ENCODE measurements at regions not wholly inside any gene's neighbourhood (a gene's known extent, or its start where the extent isn't known, plus 50 kb on each side); places are given as distances from the start of the nearest gene placed in this dataset.
"Not testable (repeated sequence)": the region's sequence is repeated elsewhere in the genome, so short reads cannot be mapped to it uniquely, and the experiment has no call there.

- Mint-ChIP-seq H3K4me1 (peaks cover 9% of the 10 kb centered on the region), H3K27ac (no peak overlapping the region), H3K9me3 (peaks cover 34% of the 10 kb centered on the region), H3K36me3 (ENCODE audit: low read depth) (no peaks in the 10 kb centered on the region), H3K4me3 (no peak overlapping the region), H3K27me3 (ENCODE audit: low read depth, poor library complexity) (peaks cover 38% of the 10 kb centered on the region)
- no peak for DNase-seq
- TF ChIP-seq, protein P1, sequence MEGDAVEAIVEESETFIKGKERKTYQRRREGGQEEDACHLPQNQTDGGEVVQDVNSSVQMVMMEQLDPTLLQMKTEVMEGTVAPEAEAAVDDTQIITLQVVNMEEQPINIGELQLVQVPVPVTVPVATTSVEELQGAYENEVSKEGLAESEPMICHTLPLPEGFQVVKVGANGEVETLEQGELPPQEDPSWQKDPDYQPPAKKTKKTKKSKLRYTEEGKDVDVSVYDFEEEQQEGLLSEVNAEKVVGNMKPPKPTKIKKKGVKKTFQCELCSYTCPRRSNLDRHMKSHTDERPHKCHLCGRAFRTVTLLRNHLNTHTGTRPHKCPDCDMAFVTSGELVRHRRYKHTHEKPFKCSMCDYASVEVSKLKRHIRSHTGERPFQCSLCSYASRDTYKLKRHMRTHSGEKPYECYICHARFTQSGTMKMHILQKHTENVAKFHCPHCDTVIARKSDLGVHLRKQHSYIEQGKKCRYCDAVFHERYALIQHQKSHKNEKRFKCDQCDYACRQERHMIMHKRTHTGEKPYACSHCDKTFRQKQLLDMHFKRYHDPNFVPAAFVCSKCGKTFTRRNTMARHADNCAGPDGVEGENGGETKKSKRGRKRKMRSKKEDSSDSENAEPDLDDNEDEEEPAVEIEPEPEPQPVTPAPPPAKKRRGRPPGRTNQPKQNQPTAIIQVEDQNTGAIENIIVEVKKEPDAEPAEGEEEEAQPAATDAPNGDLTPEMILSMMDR (IDR thresholded peaks at IDR 0.05): no peak
Observed at GRCh38 chr9:93890436-93890935, 64.7 kb downstream of the BARX1 start.

GRCh38 chr9:93886911-93887310 lies 68.2 kb downstream of the BARX1 start:
- TF ChIP-seq, protein P1 (IDR thresholded peaks at IDR 0.05): no peak
- Mint-ChIP-seq H3K27me3 (ENCODE audit: low read depth, poor library complexity) (peaks cover 50% of the 10 kb centered on the region), H3K27ac (no peak overlapping the region), H3K36me3 (ENCODE audit: low read depth) (no peaks in the 10 kb centered on the region), H3K4me1 (peaks cover 9% of the 10 kb centered on the region), H3K4me3 (no peak overlapping the region), H3K9me3 (peaks cover 17% of the 10 kb centered on the region)
- no peak for DNase-seq

- Mint-ChIP-seq H3K27ac (no peak overlapping the region), H3K27me3 (ENCODE audit: low read depth, poor library complexity) (peaks cover 38% of the 10 kb centered on the region), H3K36me3 (ENCODE audit: low read depth) (no peaks in the 10 kb centered on the region), H3K4me3 (no peak overlapping the region), H3K9me3 (no peaks in the 10 kb centered on the region), H3K4me1 (peaks cover 9% of the 10 kb centered on the region)
- no peak for DNase-seq
- TF ChIP-seq, protein P1 (IDR thresholded peaks at IDR 0.05): no peak
Observed at GRCh38 chr9:93884808-93885207, 70.3 kb downstream of the BARX1 start.

DNA sequence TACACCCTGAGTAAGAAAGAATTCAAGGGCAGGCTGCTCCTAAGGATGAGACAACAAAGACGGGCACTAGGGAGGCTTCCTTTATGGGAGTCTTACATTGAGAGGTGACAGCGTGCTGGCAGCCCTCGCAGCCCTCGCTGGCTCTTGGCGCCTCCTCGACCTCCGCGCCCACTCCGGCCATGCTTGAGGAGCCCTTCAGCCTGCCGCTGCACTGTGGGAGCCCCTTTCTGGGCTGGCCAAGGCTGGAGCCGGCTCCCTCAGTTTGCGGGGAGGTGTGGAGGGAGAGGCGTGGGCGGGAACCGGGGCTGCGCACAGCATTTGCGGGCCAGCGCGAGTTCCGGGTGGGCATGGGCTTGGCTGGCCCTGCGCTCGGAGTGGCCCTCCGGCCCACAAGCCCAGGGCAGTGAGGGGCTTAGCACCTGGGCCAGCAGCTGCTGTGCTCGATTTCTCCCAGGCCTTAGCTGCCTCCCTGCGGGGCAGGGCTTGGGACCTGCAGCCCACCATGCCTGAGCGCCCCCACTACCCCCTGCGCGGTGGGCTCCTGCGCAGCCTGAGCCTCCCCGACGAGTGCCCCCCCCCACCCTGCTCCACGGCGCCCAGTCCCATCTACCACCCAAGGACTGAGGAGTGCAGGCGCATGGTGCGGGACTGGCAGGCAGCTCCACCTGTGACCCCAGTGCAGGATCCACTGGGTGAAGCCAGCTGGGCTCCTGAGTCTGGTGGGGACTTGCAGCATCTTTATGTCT lies 75.3 kb downstream of the BARX1 start:
- not testable (repeated sequence) for H3K36me3 Mint-ChIP-seq (ENCODE audit: low read depth); H3K4me1 Mint-ChIP-seq; H3K27ac Mint-ChIP-seq; H3K4me3 Mint-ChIP-seq; DNase-seq
- Mint-ChIP-seq H3K9me3 (peaks cover 30% of the 10 kb centered on the region), H3K27me3 (ENCODE audit: low read depth, poor library complexity) (peaks cover 17% of the 10 kb centered on the region)

DNA sequence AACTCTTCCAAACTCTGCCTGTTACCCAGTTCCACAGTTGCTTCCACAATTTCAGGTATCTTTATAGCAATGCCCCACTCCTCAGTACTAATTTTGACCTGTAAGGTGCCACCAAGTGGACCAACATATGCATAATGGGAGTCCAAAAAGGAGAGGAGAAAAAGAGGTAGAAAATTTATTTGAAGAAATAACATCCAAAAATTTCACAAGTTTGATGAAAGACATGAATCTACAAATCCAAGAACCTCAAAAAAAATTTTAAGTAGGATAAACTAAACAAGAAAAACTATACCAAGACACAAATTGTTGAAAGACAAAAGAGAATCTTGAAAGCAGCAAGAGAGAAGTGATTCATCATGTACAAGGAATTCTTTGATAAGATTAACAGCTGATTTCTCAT lies 79.8 kb downstream of the BARX1 start:
- H3K9me3 Mint-ChIP-seq: peaks cover 58% of the 10 kb centered on the region
- no peak for DNase-seq
- H3K36me3 Mint-ChIP-seq (ENCODE audit: low read depth): peaks cover 8% of the 10 kb centered on the region
- H3K27me3 Mint-ChIP-seq (ENCODE audit: low read depth, poor library complexity): peaks cover 3% of the 10 kb centered on the region
- H3K4me3 Mint-ChIP-seq: no peak overlapping the region
- peaks cover 13% of the 10 kb centered on the region for H3K4me1 Mint-ChIP-seq
- TF ChIP-seq, protein P1 (IDR thresholded peaks at IDR 0.05): no peak
- H3K27ac Mint-ChIP-seq: no peak overlapping the region

GRCh38 chr9:93874242-93874641 lies 80.9 kb downstream of the BARX1 start:
- no peak overlapping the region for H3K27ac Mint-ChIP-seq
- peaks cover 3% of the 10 kb centered on the region for H3K27me3 Mint-ChIP-seq (ENCODE audit: low read depth, poor library complexity)
- peaks cover 20% of the 10 kb centered on the region for H3K4me1 Mint-ChIP-seq
- H3K4me3 Mint-ChIP-seq: no peak overlapping the region
- peaks cover 58% of the 10 kb centered on the region for H3K9me3 Mint-ChIP-seq
- peaks cover 8% of the 10 kb centered on the region for H3K36me3 Mint-ChIP-seq (ENCODE audit: low read depth)
- DNase-seq: no peak
- TF ChIP-seq, protein P1 (IDR thresholded peaks at IDR 0.05): no peak
